ENCODE measurements at regions not wholly inside any gene's neighbourhood (a gene's known extent, or its start where the extent isn't known, plus 50 kb on each side); places are given as distances from the start of the nearest gene placed in this dataset.

DNA sequence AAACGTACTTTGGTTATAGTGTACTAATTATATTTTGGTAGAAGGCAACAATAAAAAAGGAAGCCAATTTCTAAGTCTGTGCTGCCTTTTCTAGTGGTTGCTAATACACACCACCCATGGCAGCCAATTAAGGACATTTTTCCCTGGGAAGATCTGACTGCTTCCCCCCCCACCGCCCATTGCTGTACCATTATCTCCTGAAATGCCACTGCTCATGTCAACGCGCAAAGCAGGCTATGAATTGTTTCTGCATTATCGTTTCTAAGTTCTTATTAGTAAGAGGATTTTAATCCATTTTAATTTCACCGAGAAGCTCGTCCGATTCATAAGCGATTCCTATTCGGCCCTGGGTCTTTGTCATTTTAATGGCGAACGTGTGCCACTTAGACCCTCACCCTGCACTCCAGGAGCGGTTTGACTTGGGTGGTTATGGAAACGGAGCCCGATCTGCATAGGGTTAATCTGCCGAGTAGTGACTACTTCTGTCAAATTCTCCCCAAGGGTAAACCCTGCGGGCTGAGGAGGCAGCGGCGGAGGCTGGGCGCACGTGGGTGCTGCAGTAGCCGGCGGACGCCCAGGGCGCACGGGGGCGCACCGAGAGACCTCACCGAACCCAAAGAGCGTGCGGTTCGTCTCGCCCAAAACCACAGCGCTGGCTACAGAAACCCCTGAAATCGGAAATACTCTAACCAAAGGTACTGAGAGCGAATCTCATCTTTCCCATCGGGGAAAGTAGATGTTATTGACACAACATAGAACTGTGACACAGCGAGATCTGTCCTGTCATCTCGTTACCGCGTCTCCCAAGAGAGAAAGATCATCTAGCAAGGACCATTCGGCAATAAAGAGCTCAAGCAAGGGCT, 55.8 kb upstream of the SHC3 start:
- no peak for FAIRE-seq

GRCh38 chr9:89236955-89237573, 58.4 kb upstream of the SHC3 start:
- FAIRE-seq: no peak

- no peak for FAIRE-seq
Observed at GRCh38 chr9:89238424-89238823, 59.8 kb upstream of the SHC3 start.

DNA sequence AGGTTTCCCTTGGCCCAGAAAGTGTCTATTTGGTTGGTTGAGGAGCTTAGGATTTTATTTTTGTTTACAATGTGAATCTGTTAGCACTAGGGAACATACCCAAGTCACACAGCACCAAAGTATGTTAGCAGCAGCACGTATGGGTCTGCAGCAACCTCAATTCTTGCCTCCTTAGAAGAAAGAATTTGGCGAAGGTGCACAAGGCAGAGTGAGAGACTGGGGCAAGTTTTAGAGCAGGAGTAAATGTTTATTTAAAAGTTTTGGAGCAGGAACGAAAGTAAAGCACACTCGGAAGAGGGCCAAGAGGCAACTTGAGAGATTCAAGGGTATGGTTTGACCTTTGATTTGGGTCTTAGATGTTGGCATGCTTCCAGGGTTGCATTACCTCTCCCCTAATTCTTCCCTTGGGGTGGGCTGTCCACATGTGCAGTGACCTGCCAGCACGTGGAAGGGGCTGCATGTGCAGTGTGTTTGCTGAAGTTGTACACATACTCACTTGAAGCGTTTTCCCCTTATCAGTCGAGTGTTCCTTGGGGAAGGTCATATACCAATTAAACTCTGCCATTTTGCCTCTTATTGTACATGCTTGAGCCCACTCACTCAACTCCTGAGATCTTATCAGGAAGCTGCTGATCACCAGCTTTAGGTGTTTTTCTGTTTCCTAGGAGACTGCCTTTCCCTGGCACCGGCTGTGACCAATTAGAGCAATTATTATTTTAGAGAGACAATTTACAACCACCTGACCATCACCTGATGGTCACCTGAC, 64.9 kb upstream of the SHC3 start:
- FAIRE-seq: no peak

- FAIRE-seq: no peak
Observed at GRCh38 chr9:89246840-89247239, 64.2 kb upstream of the CKS2 start.

- FAIRE-seq: no peak
Observed at GRCh38 chr9:89247431-89248353, 63.3 kb upstream of the CKS2 start.

GRCh38 chr9:89249001-89249400, 62.0 kb upstream of the CKS2 start:
- FAIRE-seq: no peak

- peak; percentile 33 for FAIRE-seq
Observed at GRCh38 chr9:89252651-89253267, 58.2 kb upstream of the CKS2 start.

GRCh38 chr9:89254058-89254772, 56.8 kb upstream of the CKS2 start:
- FAIRE-seq: no peak

DNA sequence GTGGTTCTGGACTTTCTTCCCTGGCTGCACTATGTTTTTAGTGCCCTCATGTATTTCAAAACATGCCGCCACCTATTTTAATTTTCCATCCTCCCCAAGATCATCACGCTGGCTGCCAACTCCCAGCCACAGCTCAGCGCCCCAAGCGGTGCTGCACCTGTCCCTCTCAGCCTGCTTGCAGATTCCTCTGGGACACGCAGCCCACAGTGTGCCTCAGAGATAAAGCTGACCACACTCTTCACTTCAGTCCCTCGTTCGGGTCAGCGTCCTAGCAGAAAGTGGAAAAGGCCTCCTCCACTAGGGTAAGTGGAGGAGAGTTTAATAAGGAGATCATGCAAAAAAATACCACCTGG, 56.2 kb upstream of the CKS2 start:
- FAIRE-seq: no peak

GRCh38 chr9:89256225-89256624, 54.8 kb upstream of the CKS2 start:
- no peak for FAIRE-seq

GRCh38 chr9:89256642-89257041, 54.4 kb upstream of the CKS2 start:
- FAIRE-seq: no peak

DNA sequence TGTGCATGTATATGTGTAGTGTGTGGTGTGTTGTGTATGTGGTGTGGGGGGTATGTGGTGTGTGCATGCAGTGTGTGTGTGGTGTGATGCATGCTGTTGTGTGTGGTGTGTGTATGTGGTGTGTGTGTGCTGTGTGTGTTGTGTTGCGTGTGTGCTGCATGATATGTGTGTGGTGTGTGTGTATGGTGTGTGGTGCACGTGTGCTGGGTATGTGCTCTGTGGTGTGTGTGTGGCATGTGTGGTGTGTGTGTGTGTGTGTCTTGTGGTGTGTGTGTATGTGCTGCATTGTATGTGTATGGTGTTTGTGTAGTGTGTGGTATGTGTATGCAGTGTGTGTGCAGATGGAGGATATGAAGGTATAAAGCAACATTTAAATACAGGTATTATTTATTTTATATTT, 50.5 kb upstream of the CKS2 start:
- FAIRE-seq: no peak
